ENCODE measurements at regions not wholly inside any gene's neighbourhood (a gene's known extent, or its start where the extent isn't known, plus 50 kb on each side); places are given as distances from the start of the nearest gene placed in this dataset.
"Not testable (repeated sequence)": the region's sequence is repeated elsewhere in the genome, so short reads cannot be mapped to it uniquely, and the experiment has no call there.

DNA sequence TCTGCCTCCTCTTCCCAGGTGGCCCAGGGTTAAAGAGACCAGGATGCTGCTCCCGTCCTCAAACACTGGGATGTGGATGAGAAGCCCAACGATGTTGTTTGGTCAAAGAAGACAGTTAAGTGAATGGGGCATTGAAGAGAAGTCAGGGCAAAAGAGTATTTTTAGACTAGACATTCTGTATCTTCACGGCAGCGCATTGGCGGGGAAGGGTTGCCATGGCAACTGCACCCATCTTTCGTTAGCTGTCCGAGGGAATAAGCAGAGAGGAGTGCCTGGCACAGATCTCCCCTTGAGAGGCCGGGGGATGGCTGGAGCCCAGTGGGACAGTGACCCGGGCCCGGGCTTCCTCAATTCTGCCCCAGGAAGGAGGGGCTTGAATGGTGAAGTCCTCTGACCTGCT is 56.4 kb upstream of the GPR31 start:
- H3K9me2 ChIP-seq (replicated peaks; ENCODE audit: insufficient read depth): no peaks in the 10 kb centered on the region
- H3K4me1 ChIP-seq (ENCODE audit: insufficient read depth): no peaks in the 10 kb centered on the region
- H3K27me3 ChIP-seq: no peaks in the 10 kb centered on the region
- no peaks in the 10 kb centered on the region for H3K9me3 ChIP-seq (ENCODE audit: low read depth)
- TF ChIP-seq EZH2phosphoT487 (IDR thresholded peaks at IDR 0.05; ENCODE audit: low read depth, severe bottlenecking, unreplicated experiment) (no peak), EZH2 (IDR thresholded peaks at IDR 0.05; ENCODE audit: borderline replicate concordance) (no peak)
- TF ChIP-seq, protein P1, sequence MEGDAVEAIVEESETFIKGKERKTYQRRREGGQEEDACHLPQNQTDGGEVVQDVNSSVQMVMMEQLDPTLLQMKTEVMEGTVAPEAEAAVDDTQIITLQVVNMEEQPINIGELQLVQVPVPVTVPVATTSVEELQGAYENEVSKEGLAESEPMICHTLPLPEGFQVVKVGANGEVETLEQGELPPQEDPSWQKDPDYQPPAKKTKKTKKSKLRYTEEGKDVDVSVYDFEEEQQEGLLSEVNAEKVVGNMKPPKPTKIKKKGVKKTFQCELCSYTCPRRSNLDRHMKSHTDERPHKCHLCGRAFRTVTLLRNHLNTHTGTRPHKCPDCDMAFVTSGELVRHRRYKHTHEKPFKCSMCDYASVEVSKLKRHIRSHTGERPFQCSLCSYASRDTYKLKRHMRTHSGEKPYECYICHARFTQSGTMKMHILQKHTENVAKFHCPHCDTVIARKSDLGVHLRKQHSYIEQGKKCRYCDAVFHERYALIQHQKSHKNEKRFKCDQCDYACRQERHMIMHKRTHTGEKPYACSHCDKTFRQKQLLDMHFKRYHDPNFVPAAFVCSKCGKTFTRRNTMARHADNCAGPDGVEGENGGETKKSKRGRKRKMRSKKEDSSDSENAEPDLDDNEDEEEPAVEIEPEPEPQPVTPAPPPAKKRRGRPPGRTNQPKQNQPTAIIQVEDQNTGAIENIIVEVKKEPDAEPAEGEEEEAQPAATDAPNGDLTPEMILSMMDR (IDR thresholded peaks at IDR 0.05; ENCODE audit: poor library complexity): no peak
- no peaks in the 10 kb centered on the region for H3K79me2 ChIP-seq
- no peaks in the 10 kb centered on the region for H3K36me3 ChIP-seq (replicated peaks; ENCODE audit: insufficient read depth, low read depth)
- WGBS (ENCODE audit: low lambda C conversion rate, missing lambda C conversion rate): 77% methylated on average over 9 of the region's 10 CpGs
- no peak overlapping the region for H3K4me3 ChIP-seq
- H3K4me2 ChIP-seq: no peak overlapping the region
- H3K27ac ChIP-seq: no peak overlapping the region
- H2AFZ ChIP-seq: no peak overlapping the region
- no peaks in the 10 kb centered on the region for H4K20me1 ChIP-seq (ENCODE audit: insufficient read depth, poor library complexity, severe bottlenecking)
- no peak for DNase-seq (ENCODE audit: low spot score)

GRCh38 chr6:167215429-167216250 is 57.9 kb upstream of the GPR31 start:
- not testable (repeated sequence) for H3K27me3 ChIP-seq; H3K4me3 ChIP-seq; H4K20me1 ChIP-seq (ENCODE audit: insufficient read depth, poor library complexity, severe bottlenecking); H2AFZ ChIP-seq; H3K36me3 ChIP-seq (replicated peaks; ENCODE audit: insufficient read depth, low read depth); H3K9me3 ChIP-seq (ENCODE audit: low read depth); DNase-seq (ENCODE audit: low spot score); H3K9me2 ChIP-seq (replicated peaks; ENCODE audit: insufficient read depth); H3K4me1 ChIP-seq (ENCODE audit: insufficient read depth); H3K79me2 ChIP-seq; H3K4me2 ChIP-seq
- WGBS (ENCODE audit: low lambda C conversion rate, missing lambda C conversion rate): 44% methylated on average over 13 of the region's 15 CpGs
- H3K27ac ChIP-seq: peak overlapping the region; percentile 65

DNA sequence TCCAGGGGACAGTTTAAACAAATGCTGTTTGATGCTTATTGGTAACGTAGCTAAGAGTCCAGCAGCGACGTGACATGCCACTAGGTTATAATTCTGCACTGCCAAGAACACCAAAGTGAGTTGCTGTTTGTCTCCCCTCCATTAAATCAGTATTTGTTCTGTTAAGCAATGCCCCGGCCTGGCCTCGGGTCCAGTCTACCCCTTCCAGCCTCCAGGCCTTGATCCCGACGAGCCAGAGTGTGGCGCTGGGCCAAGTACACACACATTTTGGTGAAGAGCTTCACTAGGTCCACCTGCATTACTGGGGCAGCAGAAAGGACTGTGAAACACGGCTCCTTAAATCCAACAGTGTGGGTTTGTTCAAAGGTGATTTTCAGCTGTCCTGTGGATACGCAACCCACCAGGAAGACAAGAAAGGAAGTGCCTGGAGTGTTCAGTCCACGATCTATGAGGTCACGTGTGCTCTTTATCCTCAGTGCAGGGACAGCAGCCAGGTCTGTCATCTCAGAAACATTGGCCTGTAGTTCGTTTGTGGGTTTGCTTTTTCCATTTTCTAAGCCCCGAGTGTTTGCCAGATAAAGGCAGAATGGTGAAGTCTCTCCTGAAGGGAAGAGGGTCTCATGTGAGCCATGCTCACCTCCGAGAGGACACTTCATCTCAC is 58.7 kb upstream of the GPR31 start:
- 68% methylated on average over 11 of the region's 15 CpGs for WGBS (ENCODE audit: low lambda C conversion rate, missing lambda C conversion rate)
- not testable (repeated sequence) for H3K9me3 ChIP-seq (ENCODE audit: low read depth); H3K27me3 ChIP-seq; H3K79me2 ChIP-seq; H2AFZ ChIP-seq; H3K4me2 ChIP-seq; DNase-seq (ENCODE audit: low spot score); H3K4me1 ChIP-seq (ENCODE audit: insufficient read depth); H3K4me3 ChIP-seq; H3K27ac ChIP-seq; H4K20me1 ChIP-seq (ENCODE audit: insufficient read depth, poor library complexity, severe bottlenecking); H3K36me3 ChIP-seq (replicated peaks; ENCODE audit: insufficient read depth, low read depth); H3K9me2 ChIP-seq (replicated peaks; ENCODE audit: insufficient read depth)

GRCh38 chr6:167217073-167217472 is 59.3 kb upstream of the GPR31 start:
- not testable (repeated sequence) for H3K4me1 ChIP-seq (ENCODE audit: insufficient read depth); H3K27ac ChIP-seq; H3K27me3 ChIP-seq; H3K36me3 ChIP-seq (replicated peaks; ENCODE audit: insufficient read depth, low read depth); H3K4me2 ChIP-seq; H2AFZ ChIP-seq; H3K79me2 ChIP-seq; H3K4me3 ChIP-seq; H3K9me2 ChIP-seq (replicated peaks; ENCODE audit: insufficient read depth); H4K20me1 ChIP-seq (ENCODE audit: insufficient read depth, poor library complexity, severe bottlenecking); DNase-seq (ENCODE audit: low spot score); H3K9me3 ChIP-seq (ENCODE audit: low read depth)
- WGBS (ENCODE audit: low lambda C conversion rate, missing lambda C conversion rate): 92% methylated on average over 4 of the region's 4 CpGs
